Endothelial cell of umbilical vein (primary cell): ENCODE measurements at regions not wholly inside any gene's neighbourhood (a gene's known extent, or its start where the extent isn't known, plus 50 kb on each side); places are given as distances from the start of the nearest gene placed in this dataset.

Experiments used
- EZH2 ChIP-seq: IDR thresholded peaks from 2 replicates; pipeline ENCODE4 v1.6.1; 2012; ENCODE audit warnings: borderline replicate concordance, low read depth, mild to moderate bottlenecking, moderate library complexity, low read length, inconsistent platforms; ENCODE audit not compliant: severe bottlenecking
- FOS ChIP-seq: IDR thresholded peaks from 2 replicates; pipeline ENCODE4 v1.6.1; 2011; ENCODE audit warnings: mild to moderate bottlenecking, low read length, moderate library complexity, borderline replicate concordance; ENCODE audit not compliant: insufficient read depth
- JUN ChIP-seq: IDR thresholded peaks from 2 replicates; pipeline ENCODE4 v1.6.1; 2011; ENCODE audit warnings: borderline replicate concordance, low read depth; ENCODE audit not compliant: insufficient read length, insufficient read depth
- MYC ChIP-seq: IDR thresholded peaks from one replicate; pipeline ENCODE4 v1.6.1; 2011; ENCODE audit warnings: mild to moderate bottlenecking, low read depth, low read length
- POLR2A ChIP-seq: IDR thresholded peaks from 2 replicates; pipeline ENCODE4 v1.6.1; 2012; ENCODE audit warnings: low read depth, mild to moderate bottlenecking, control low read depth, low read length
- POLR2AphosphoS5 ChIP-seq: IDR thresholded peaks from 2 replicates; pipeline ENCODE4 v1.6.1; 2012; ENCODE audit warnings: low read depth, mild to moderate bottlenecking, control low read depth, low read length, moderate library complexity; ENCODE audit not compliant: insufficient read depth
- TF ChIP-seq, protein P1 (sequence below), 2 donors: IDR thresholded peaks; 1 replicate in 1 of 2; 2 replicates in 1 of 2; pipeline ENCODE4 v1.5.1; 2011; ENCODE audit warnings: low read length in 2 of 2, mild to moderate bottlenecking in 2 of 2, moderate library complexity in 2 of 2, control low read depth in 1 of 2, inconsistent platforms in 1 of 2, low read depth in 1 of 2; ENCODE audit not compliant: insufficient read depth in 1 of 2; ENCODE audit errors: extremely low read depth in 1 of 2
- TF ChIP-seq, protein P2 (sequence below): IDR thresholded peaks from 2 replicates; pipeline ENCODE4 v1.6.1; 2011; ENCODE audit not compliant: insufficient read depth, insufficient read length

DNA sequence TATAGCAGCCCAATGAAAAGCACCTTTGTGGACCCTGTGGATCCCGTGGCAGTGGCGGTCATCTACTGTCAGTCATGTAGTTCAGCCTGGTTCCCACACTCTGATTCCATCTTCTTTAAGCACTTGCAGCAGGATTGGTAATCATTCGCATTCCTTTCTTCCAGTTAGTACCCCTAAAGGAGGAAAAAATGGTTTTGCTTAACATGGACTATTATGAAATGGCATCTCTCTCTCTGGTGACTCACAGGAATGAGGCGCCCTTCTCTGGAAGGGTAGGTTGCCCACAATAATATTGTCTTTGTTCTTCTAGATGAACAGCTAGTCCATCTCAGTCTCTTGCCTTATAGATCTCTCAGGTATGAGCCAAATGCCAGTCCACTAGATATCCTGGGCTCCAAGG is 127.9 kb upstream of the MROH9 start:
- TF ChIP-seq, protein P1, sequence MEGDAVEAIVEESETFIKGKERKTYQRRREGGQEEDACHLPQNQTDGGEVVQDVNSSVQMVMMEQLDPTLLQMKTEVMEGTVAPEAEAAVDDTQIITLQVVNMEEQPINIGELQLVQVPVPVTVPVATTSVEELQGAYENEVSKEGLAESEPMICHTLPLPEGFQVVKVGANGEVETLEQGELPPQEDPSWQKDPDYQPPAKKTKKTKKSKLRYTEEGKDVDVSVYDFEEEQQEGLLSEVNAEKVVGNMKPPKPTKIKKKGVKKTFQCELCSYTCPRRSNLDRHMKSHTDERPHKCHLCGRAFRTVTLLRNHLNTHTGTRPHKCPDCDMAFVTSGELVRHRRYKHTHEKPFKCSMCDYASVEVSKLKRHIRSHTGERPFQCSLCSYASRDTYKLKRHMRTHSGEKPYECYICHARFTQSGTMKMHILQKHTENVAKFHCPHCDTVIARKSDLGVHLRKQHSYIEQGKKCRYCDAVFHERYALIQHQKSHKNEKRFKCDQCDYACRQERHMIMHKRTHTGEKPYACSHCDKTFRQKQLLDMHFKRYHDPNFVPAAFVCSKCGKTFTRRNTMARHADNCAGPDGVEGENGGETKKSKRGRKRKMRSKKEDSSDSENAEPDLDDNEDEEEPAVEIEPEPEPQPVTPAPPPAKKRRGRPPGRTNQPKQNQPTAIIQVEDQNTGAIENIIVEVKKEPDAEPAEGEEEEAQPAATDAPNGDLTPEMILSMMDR (IDR thresholded peaks at IDR 0.05; ENCODE audit: extremely low read depth in 1 of 2, insufficient read depth in 1 of 2, low read depth in 1 of 2, low read length in 2 of 2) = no peak
- TF ChIP-seq, protein P2, sequence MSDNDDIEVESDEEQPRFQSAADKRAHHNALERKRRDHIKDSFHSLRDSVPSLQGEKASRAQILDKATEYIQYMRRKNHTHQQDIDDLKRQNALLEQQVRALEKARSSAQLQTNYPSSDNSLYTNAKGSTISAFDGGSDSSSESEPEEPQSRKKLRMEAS = no peak
- TF ChIP-seq EZH2 = no peak
- no peak for TF ChIP-seq POLR2A
- no peak for TF ChIP-seq POLR2AphosphoS5
- no peak for TF ChIP-seq FOS
- no peak for TF ChIP-seq JUN
- no peak for TF ChIP-seq MYC
